ENCODE measurements at regions not wholly inside any gene's neighbourhood (a gene's known extent, or its start where the extent isn't known, plus 50 kb on each side); places are given as distances from the start of the nearest gene placed in this dataset.

- no peak overlapping the region for H3K4me3 ChIP-seq (ENCODE audit: insufficient read depth, low read depth, low read length)
- H3K9me3 ChIP-seq (ENCODE audit: insufficient read depth, low read depth, low read length): no peaks in the 10 kb centered on the region
- peak overlapping the region; percentile 63 for H3K4me2 ChIP-seq (ENCODE audit: low read length)
- H2AFZ ChIP-seq (ENCODE audit: low read depth, low read length): no peak overlapping the region
- no peaks in the 10 kb centered on the region for H3K27me3 Mint-ChIP-seq (ENCODE audit: low read depth, unreplicated experiment)
- no peaks in the 10 kb centered on the region for H4K20me1 ChIP-seq (ENCODE audit: insufficient read depth, low read length)
- H3K9me3 Mint-ChIP-seq (ENCODE audit: unreplicated experiment): no peaks in the 10 kb centered on the region
- H3K27me3 ChIP-seq (ENCODE audit: insufficient read depth, low read length): no peaks in the 10 kb centered on the region
- H3K27ac ChIP-seq (ENCODE audit: low read depth, low read length): no peak overlapping the region
- no peaks in the 10 kb centered on the region for H3K36me3 ChIP-seq (ENCODE audit: insufficient read depth, low read length)
- TF ChIP-seq EZH2 (IDR thresholded peaks at IDR 0.05; ENCODE audit: insufficient read depth, low read length) (no peak), CTCF (IDR thresholded peaks at IDR 0.05; ENCODE audit: insufficient read depth, low read depth, low read length) (no peak)
- H3K4me3 Mint-ChIP-seq (ENCODE audit: unreplicated experiment): no peak overlapping the region
- peaks cover 2% of the 10 kb centered on the region for H3K79me2 ChIP-seq (ENCODE audit: insufficient read depth, low read length)
- peaks cover 4% of the 10 kb centered on the region for H3K4me1 ChIP-seq (ENCODE audit: insufficient read depth, low read length)
- H3K27ac Mint-ChIP-seq (ENCODE audit: unreplicated experiment): peak overlapping the region; percentile 95
- DNase-seq (ENCODE audit: low read depth) (peak; percentile 76), FAIRE-seq (no peak)
- H3K4me1 Mint-ChIP-seq (ENCODE audit: low read depth, unreplicated experiment): peaks cover 31% of the 10 kb centered on the region
- H3K9ac ChIP-seq (ENCODE audit: low read length): no peak overlapping the region
- no peaks in the 10 kb centered on the region for H3K36me3 Mint-ChIP-seq (ENCODE audit: low read depth, unreplicated experiment)
Measured at GRCh38 chr13:107842562-107843180, 372.7 kb downstream of the LIG4 start.

- no peak for TF ChIP-seq EZH2 (IDR thresholded peaks at IDR 0.05; ENCODE audit: insufficient read depth, low read length)
- no peak for TF ChIP-seq CTCF (IDR thresholded peaks at IDR 0.05; ENCODE audit: insufficient read depth, low read depth, low read length)
Measured at GRCh38 chr13:107838588-107839161, 376.7 kb downstream of the LIG4 start.

GRCh38 chr13:107836685-107837084 lies 378.7 kb downstream of the LIG4 start:
- Mint-ChIP-seq H3K4me3 (ENCODE audit: unreplicated experiment) (no peak overlapping the region), H3K36me3 (ENCODE audit: low read depth, unreplicated experiment) (no peaks in the 10 kb centered on the region), H3K27ac (ENCODE audit: unreplicated experiment) (peak overlapping the region; percentile 34), H3K4me1 (ENCODE audit: low read depth, unreplicated experiment) (peaks cover 22% of the 10 kb centered on the region), H3K27me3 (ENCODE audit: low read depth, unreplicated experiment) (no peaks in the 10 kb centered on the region), H3K9me3 (ENCODE audit: unreplicated experiment) (no peaks in the 10 kb centered on the region)
- no peak overlapping the region for H2AFZ ChIP-seq (ENCODE audit: low read depth, low read length)
- no peaks in the 10 kb centered on the region for H3K27me3 ChIP-seq (ENCODE audit: insufficient read depth, low read length)
- no peaks in the 10 kb centered on the region for H3K79me2 ChIP-seq (ENCODE audit: insufficient read depth, low read length)
- FAIRE-seq (no peak), DNase-seq (ENCODE audit: low read depth) (no peak)
- peaks cover 17% of the 10 kb centered on the region for H3K4me1 ChIP-seq (ENCODE audit: insufficient read depth, low read length)
- no peak overlapping the region for H3K4me3 ChIP-seq (ENCODE audit: insufficient read depth, low read depth, low read length)
- no peaks in the 10 kb centered on the region for H3K36me3 ChIP-seq (ENCODE audit: insufficient read depth, low read length)
- no peak overlapping the region for H3K9ac ChIP-seq (ENCODE audit: low read length)
- no peaks in the 10 kb centered on the region for H4K20me1 ChIP-seq (ENCODE audit: insufficient read depth, low read length)
- H3K4me2 ChIP-seq (ENCODE audit: low read length): no peak overlapping the region
- TF ChIP-seq CTCF (IDR thresholded peaks at IDR 0.05; ENCODE audit: insufficient read depth, low read depth, low read length) (no peak), EZH2 (IDR thresholded peaks at IDR 0.05; ENCODE audit: insufficient read depth, low read length) (no peak)
- no peak overlapping the region for H3K27ac ChIP-seq (ENCODE audit: low read depth, low read length)
- no peaks in the 10 kb centered on the region for H3K9me3 ChIP-seq (ENCODE audit: insufficient read depth, low read depth, low read length)

More at GRCh38 chr13:107838588-107839161, 376.7 kb downstream of the LIG4 start:
- H3K4me1 Mint-ChIP-seq (ENCODE audit: low read depth, unreplicated experiment): peaks cover 33% of the 10 kb centered on the region
- Histone ChIP-seq H3K36me3 (ENCODE audit: insufficient read depth, low read length) (no peaks in the 10 kb centered on the region), H3K4me3 (ENCODE audit: insufficient read depth, low read depth, low read length) (no peak overlapping the region), H2AFZ (ENCODE audit: low read depth, low read length) (no peak overlapping the region), H3K79me2 (ENCODE audit: insufficient read depth, low read length) (no peaks in the 10 kb centered on the region), H3K27me3 (ENCODE audit: insufficient read depth, low read length) (no peaks in the 10 kb centered on the region), H4K20me1 (ENCODE audit: insufficient read depth, low read length) (no peaks in the 10 kb centered on the region), H3K27ac (ENCODE audit: low read depth, low read length) (no peak overlapping the region), H3K4me2 (ENCODE audit: low read length) (no peak overlapping the region), H3K4me1 (ENCODE audit: insufficient read depth, low read length) (peaks cover 21% of the 10 kb centered on the region), H3K9ac (ENCODE audit: low read length) (no peak overlapping the region), H3K9me3 (ENCODE audit: insufficient read depth, low read depth, low read length) (no peaks in the 10 kb centered on the region)
- H3K36me3 Mint-ChIP-seq (ENCODE audit: low read depth, unreplicated experiment): no peaks in the 10 kb centered on the region
- H3K27ac Mint-ChIP-seq (ENCODE audit: unreplicated experiment): no peak overlapping the region
- DNase-seq (ENCODE audit: low read depth) (no peak), FAIRE-seq (no peak)
- no peaks in the 10 kb centered on the region for H3K27me3 Mint-ChIP-seq (ENCODE audit: low read depth, unreplicated experiment)
- H3K4me3 Mint-ChIP-seq (ENCODE audit: unreplicated experiment): no peak overlapping the region
- no peaks in the 10 kb centered on the region for H3K9me3 Mint-ChIP-seq (ENCODE audit: unreplicated experiment)

Measured in astrocyte (in vitro differentiated cells and primary cell).